ENCODE measurements at regions not wholly inside any gene's neighbourhood (a gene's known extent, or its start where the extent isn't known, plus 50 kb on each side); places are given as distances from the start of the nearest gene placed in this dataset.

DNA sequence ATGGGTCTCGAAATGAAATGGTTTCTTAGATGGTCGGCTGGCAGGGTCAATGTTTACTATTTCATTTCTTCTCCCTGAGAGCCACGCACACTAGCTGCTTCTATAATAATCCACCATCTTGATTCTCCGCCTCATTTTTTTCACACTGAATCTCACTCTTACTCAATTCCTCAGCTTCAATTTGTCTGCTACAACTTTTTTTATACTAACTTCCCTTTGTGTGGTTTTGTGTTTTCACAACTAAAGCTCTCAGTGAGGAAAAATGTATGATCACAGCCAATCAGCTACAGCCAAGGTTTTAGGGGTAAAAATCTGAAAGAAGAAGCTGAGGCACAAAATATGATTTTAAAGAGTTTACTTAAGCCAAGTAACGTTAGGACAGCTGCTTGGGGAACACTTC lies 1309.4 kb downstream of the EPHA7 start:
- 28% methylated on average over 5 of the region's 5 CpGs for WGBS (ENCODE audit: insufficient coverage, insufficient replicate concordance, low lambda C conversion rate, missing lambda C conversion rate)
- no TSS peak for BruUV-seq (replicated peaks)
- no peak for TF ChIP-seq SMAD5 (IDR thresholded peaks at IDR 0.05; ENCODE audit: low read depth)
- 0 out of 2 replicates have a peak, but pooled peaks have one; percentile 28 for TF ChIP-seq ZNF24 (IDR thresholded peaks at IDR 0.05)
- no peak for TF ChIP-seq MTA2 (IDR thresholded peaks at IDR 0.05; ENCODE audit: low read depth)
- no peak for TF ChIP-seq ZNF217 (IDR thresholded peaks at IDR 0.05)
- no peak for TF ChIP-seq SREBF1 (IDR thresholded peaks at IDR 0.05; ENCODE audit: low read length)
- no peak for TF ChIP-seq NFXL1 (IDR thresholded peaks at IDR 0.05; ENCODE audit: borderline replicate concordance)
- Histone ChIP-seq H3K4me3 (no peak overlapping the region), H3K27me3 (replicated peaks in 1 of 2; ENCODE audit: control insufficient read depth in 2 of 2, insufficient read depth in 2 of 2, low read length in 1 of 2) (no peaks in the 10 kb centered on the region), H3K9me3 (replicated peaks; ENCODE audit: control insufficient read depth, insufficient read depth, low read length) (no peaks in the 10 kb centered on the region), H2AFZ (ENCODE audit: control insufficient read depth, low read depth, low read length) (no peak overlapping the region), H3K9ac (ENCODE audit: control insufficient read depth, insufficient read depth, low read length) (no peak overlapping the region), H3K4me1 (ENCODE audit: control insufficient read depth, insufficient read depth, low read length) (no peaks in the 10 kb centered on the region), H4K20me1 (ENCODE audit: control insufficient read depth, insufficient read depth) (no peaks in the 10 kb centered on the region), H3K36me3 (ENCODE audit: control insufficient read depth in 2 of 2, insufficient read depth in 2 of 2, low read length in 1 of 2) (no peaks in the 10 kb centered on the region), H3K4me2 (ENCODE audit: control insufficient read depth, insufficient read depth) (no peak overlapping the region), H3K79me2 (ENCODE audit: control insufficient read depth, insufficient read depth, low read length) (no peaks in the 10 kb centered on the region), H3K27ac (ENCODE audit: control insufficient read depth, insufficient read depth) (no peak overlapping the region)
- DNase-seq (ENCODE audit: low read depth, low spot score): no peak
- ChIA-PET POLR2A (interaction anchor here (1.8 kb wide), 1 partner anchor 11 kb away, joined by 5 read pairs; no protein-coding TSS in a partner anchor), SMC1A (ENCODE audit: uncharacterized antibody, unreplicated experiment) (interaction anchor here (0.6 to 3.5 kb wide), 17 partner anchors 9 to 779 kb away, joined by 3 to 12 read pairs (median 3); no protein-coding TSS in a partner anchor), CTCF (interaction anchor here (0.6 to 3.0 kb wide), 4 partner anchors 12 to 406 kb away, joined by 3 to 12 read pairs (median 4); no protein-coding TSS in a partner anchor), RAD21 (ENCODE audit: unreplicated experiment) (interaction anchor here (0.6 to 2.6 kb wide), 7 partner anchors 10 to 121 kb away, joined by 3 to 12 read pairs (median 4); no protein-coding TSS in a partner anchor)
- peak; percentile 50 for ATAC-seq
- in situ Hi-C loops (cut with MboI) (no loop called here), intact Hi-C loops (cut with micrococcal nuclease; ENCODE audit: unreplicated experiment) (no loop called here)
- no peak for FAIRE-seq

DNA sequence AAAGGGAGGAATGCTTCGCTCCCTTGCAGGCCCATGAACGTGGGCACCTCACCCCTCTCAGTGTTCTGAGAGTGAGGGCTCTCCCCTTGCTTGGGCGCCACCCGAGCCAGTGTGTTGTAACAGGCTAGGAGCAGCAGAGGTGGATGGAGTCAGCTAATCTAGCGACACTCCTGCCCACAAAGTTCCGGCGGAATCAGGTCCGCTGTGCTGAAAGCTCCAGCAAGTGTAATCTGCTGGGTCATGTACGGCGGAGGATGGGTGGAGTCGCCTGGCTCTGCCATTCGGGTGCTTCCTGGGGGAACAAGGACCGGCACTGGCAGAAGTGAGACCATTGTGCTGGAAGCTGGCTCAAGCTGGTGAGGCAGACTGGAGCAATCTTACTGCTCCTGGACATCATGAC lies 1310.1 kb downstream of the EPHA7 start:
- Histone ChIP-seq H3K4me3 (no peak overlapping the region), H3K9ac (ENCODE audit: control insufficient read depth, insufficient read depth, low read length) (no peak overlapping the region), H3K27ac (ENCODE audit: control insufficient read depth, insufficient read depth) (no peak overlapping the region), H3K36me3 (ENCODE audit: control insufficient read depth in 2 of 2, insufficient read depth in 2 of 2, low read length in 1 of 2) (no peaks in the 10 kb centered on the region), H3K4me1 (ENCODE audit: control insufficient read depth, insufficient read depth, low read length) (no peaks in the 10 kb centered on the region), H3K4me2 (ENCODE audit: control insufficient read depth, insufficient read depth) (no peak overlapping the region), H2AFZ (ENCODE audit: control insufficient read depth, low read depth, low read length) (no peak overlapping the region), H3K79me2 (ENCODE audit: control insufficient read depth, insufficient read depth, low read length) (no peaks in the 10 kb centered on the region), H3K27me3 (replicated peaks in 1 of 2; ENCODE audit: control insufficient read depth in 2 of 2, insufficient read depth in 2 of 2, low read length in 1 of 2) (no peaks in the 10 kb centered on the region), H3K9me3 (replicated peaks; ENCODE audit: control insufficient read depth, insufficient read depth, low read length) (no peaks in the 10 kb centered on the region), H4K20me1 (ENCODE audit: control insufficient read depth, insufficient read depth) (no peaks in the 10 kb centered on the region)
- WGBS (ENCODE audit: insufficient coverage, insufficient replicate concordance, low lambda C conversion rate, missing lambda C conversion rate): 54% methylated on average over 13 of the region's 13 CpGs
- RAD21 ChIA-PET (ENCODE audit: unreplicated experiment): interaction anchor here (0.6 to 2.6 kb wide), 4 partner anchors 10 to 122 kb away, joined by 3 to 12 read pairs (median 5); no protein-coding TSS in a partner anchor
- TF ChIP-seq SPI1 (IDR thresholded peaks at IDR 0.05; ENCODE audit: borderline replicate concordance, insufficient read depth, low read depth, low read length) (no peak), ZZZ3 (IDR thresholded peaks at IDR 0.05; ENCODE audit: control insufficient read depth, insufficient read length, low read depth) (no peak), ZNF274 (IDR thresholded peaks at IDR 0.05; ENCODE audit: insufficient read depth, insufficient read length) (no peak), MEF2A (IDR thresholded peaks at IDR 0.05; ENCODE audit: insufficient read depth, low read depth, low read length) (no peak), MTA3 (IDR thresholded peaks at IDR 0.05; ENCODE audit: borderline replicate concordance, low read length) (no peak), BMI1 (IDR thresholded peaks at IDR 0.05; ENCODE audit: borderline replicate concordance) (no peak)
- TF ChIP-seq, protein P1, sequence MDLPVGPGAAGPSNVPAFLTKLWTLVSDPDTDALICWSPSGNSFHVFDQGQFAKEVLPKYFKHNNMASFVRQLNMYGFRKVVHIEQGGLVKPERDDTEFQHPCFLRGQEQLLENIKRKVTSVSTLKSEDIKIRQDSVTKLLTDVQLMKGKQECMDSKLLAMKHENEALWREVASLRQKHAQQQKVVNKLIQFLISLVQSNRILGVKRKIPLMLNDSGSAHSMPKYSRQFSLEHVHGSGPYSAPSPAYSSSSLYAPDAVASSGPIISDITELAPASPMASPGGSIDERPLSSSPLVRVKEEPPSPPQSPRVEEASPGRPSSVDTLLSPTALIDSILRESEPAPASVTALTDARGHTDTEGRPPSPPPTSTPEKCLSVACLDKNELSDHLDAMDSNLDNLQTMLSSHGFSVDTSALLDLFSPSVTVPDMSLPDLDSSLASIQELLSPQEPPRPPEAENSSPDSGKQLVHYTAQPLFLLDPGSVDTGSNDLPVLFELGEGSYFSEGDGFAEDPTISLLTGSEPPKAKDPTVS (IDR thresholded peaks at IDR 0.05; ENCODE audit: low read depth, low read length): no peak
- TF ChIP-seq, protein P2, sequence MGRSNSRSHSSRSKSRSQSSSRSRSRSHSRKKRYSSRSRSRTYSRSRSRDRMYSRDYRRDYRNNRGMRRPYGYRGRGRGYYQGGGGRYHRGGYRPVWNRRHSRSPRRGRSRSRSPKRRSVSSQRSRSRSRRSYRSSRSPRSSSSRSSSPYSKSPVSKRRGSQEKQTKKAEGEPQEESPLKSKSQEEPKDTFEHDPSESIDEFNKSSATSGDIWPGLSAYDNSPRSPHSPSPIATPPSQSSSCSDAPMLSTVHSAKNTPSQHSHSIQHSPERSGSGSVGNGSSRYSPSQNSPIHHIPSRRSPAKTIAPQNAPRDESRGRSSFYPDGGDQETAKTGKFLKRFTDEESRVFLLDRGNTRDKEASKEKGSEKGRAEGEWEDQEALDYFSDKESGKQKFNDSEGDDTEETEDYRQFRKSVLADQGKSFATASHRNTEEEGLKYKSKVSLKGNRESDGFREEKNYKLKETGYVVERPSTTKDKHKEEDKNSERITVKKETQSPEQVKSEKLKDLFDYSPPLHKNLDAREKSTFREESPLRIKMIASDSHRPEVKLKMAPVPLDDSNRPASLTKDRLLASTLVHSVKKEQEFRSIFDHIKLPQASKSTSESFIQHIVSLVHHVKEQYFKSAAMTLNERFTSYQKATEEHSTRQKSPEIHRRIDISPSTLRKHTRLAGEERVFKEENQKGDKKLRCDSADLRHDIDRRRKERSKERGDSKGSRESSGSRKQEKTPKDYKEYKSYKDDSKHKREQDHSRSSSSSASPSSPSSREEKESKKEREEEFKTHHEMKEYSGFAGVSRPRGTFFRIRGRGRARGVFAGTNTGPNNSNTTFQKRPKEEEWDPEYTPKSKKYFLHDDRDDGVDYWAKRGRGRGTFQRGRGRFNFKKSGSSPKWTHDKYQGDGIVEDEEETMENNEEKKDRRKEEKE (IDR thresholded peaks at IDR 0.05): no peak
- FAIRE-seq: no peak
- CTCF ChIA-PET: interaction anchor here (3.0 kb wide), 1 partner anchor 12 kb away, joined by 12 read pairs; no protein-coding TSS in a partner anchor
- no TSS peak for BruUV-seq (replicated peaks)
- intact Hi-C loops (cut with micrococcal nuclease; ENCODE audit: unreplicated experiment): no loop called here
- 0 out of 3 replicates have a peak, but pooled peaks have one; percentile 13 for ATAC-seq
- POLR2A ChIA-PET: interaction anchor here (1.8 kb wide), 1 partner anchor 12 kb away, joined by 5 read pairs; no protein-coding TSS in a partner anchor
- DNase-seq (ENCODE audit: low read depth, low spot score): no peak
- SMC1A ChIA-PET (ENCODE audit: uncharacterized antibody, unreplicated experiment): interaction anchor here (0.6 to 3.5 kb wide), 10 partner anchors 12 to 778 kb away, joined by 3 to 12 read pairs (median 4); no protein-coding TSS in a partner anchor
- in situ Hi-C loops (cut with MboI): no loop called here

All from GM12878 (cell line).